ENCODE measurements at regions not wholly inside any gene's neighbourhood (a gene's known extent, or its start where the extent isn't known, plus 50 kb on each side); places are given as distances from the start of the nearest gene placed in this dataset.

GRCh38 chr11:96447208-96448110, 57.6 kb downstream of the JRKL start:
- no peak for DNase-seq
- H3K4me3 Mint-ChIP-seq: no peak overlapping the region
- no peaks in the 10 kb centered on the region for H3K9me3 Mint-ChIP-seq
- no peak overlapping the region for H3K27ac Mint-ChIP-seq
- no peaks in the 10 kb centered on the region for H3K4me1 Mint-ChIP-seq
- H3K27me3 Mint-ChIP-seq: peaks cover 21% of the 10 kb centered on the region
- no peaks in the 10 kb centered on the region for H3K36me3 Mint-ChIP-seq

GRCh38 chr11:96448225-96448624, 58.4 kb downstream of the JRKL start:
- Mint-ChIP-seq H3K4me3 (no peak overlapping the region), H3K27me3 (peaks cover 21% of the 10 kb centered on the region), H3K27ac (no peak overlapping the region), H3K9me3 (no peaks in the 10 kb centered on the region), H3K36me3 (no peaks in the 10 kb centered on the region), H3K4me1 (no peaks in the 10 kb centered on the region)
- DNase-seq: no peak

- no peak overlapping the region for H3K27ac Mint-ChIP-seq
- DNase-seq: no peak
- H3K9me3 Mint-ChIP-seq: no peaks in the 10 kb centered on the region
- H3K4me1 Mint-ChIP-seq: no peaks in the 10 kb centered on the region
- H3K36me3 Mint-ChIP-seq: no peaks in the 10 kb centered on the region
- no peak overlapping the region for H3K4me3 Mint-ChIP-seq
- peaks cover 23% of the 10 kb centered on the region for H3K27me3 Mint-ChIP-seq
Measured at GRCh38 chr11:96456111-96456510, 66.3 kb downstream of the JRKL start.

- no peak overlapping the region for H3K4me3 Mint-ChIP-seq
- H3K27me3 Mint-ChIP-seq: peaks cover 20% of the 10 kb centered on the region
- peaks cover 2% of the 10 kb centered on the region for H3K4me1 Mint-ChIP-seq
- no peaks in the 10 kb centered on the region for H3K9me3 Mint-ChIP-seq
- no peak for DNase-seq
- H3K36me3 Mint-ChIP-seq: no peaks in the 10 kb centered on the region
- H3K27ac Mint-ChIP-seq: no peak overlapping the region
Measured at GRCh38 chr11:96459751-96460150, 69.9 kb downstream of the JRKL start.

GRCh38 chr11:96461871-96462270, 72.1 kb downstream of the JRKL start:
- Mint-ChIP-seq H3K27me3 (peaks cover 15% of the 10 kb centered on the region), H3K27ac (no peak overlapping the region), H3K4me1 (peaks cover 2% of the 10 kb centered on the region)

GRCh38 chr11:96464700-96465307, 75.0 kb downstream of the JRKL start:
- H3K27me3 Mint-ChIP-seq: peaks cover 5% of the 10 kb centered on the region
- H3K4me3 Mint-ChIP-seq: no peak overlapping the region
- H3K9me3 Mint-ChIP-seq: no peaks in the 10 kb centered on the region
- H3K4me1 Mint-ChIP-seq: peaks cover 2% of the 10 kb centered on the region
- no peaks in the 10 kb centered on the region for H3K36me3 Mint-ChIP-seq
- no peak for DNase-seq
- H3K27ac Mint-ChIP-seq: no peak overlapping the region

More at GRCh38 chr11:96461871-96462270, 72.1 kb downstream of the JRKL start:
- DNase-seq: no peak
- H3K4me3 Mint-ChIP-seq: no peak overlapping the region
- H3K9me3 Mint-ChIP-seq: no peaks in the 10 kb centered on the region
- no peaks in the 10 kb centered on the region for H3K36me3 Mint-ChIP-seq

GRCh38 chr11:96465512-96465911, 75.7 kb downstream of the JRKL start:
- Mint-ChIP-seq H3K4me1 (peaks cover 2% of the 10 kb centered on the region), H3K9me3 (no peaks in the 10 kb centered on the region), H3K36me3 (no peaks in the 10 kb centered on the region), H3K4me3 (no peak overlapping the region), H3K27me3 (peaks cover under 1% of the 10 kb centered on the region), H3K27ac (no peak overlapping the region)
- DNase-seq: no peak

- Mint-ChIP-seq H3K27ac (no peak overlapping the region), H3K9me3 (no peaks in the 10 kb centered on the region), H3K4me3 (no peak overlapping the region), H3K27me3 (no peaks in the 10 kb centered on the region), H3K4me1 (peaks cover 4% of the 10 kb centered on the region), H3K36me3 (no peaks in the 10 kb centered on the region)
- no peak for DNase-seq
Measured at GRCh38 chr11:96466607-96467006, 76.8 kb downstream of the JRKL start.

- no peak overlapping the region for H3K4me3 Mint-ChIP-seq
- H3K27ac Mint-ChIP-seq: no peak overlapping the region
- H3K36me3 Mint-ChIP-seq: no peaks in the 10 kb centered on the region
- H3K27me3 Mint-ChIP-seq: peaks cover 12% of the 10 kb centered on the region
- H3K9me3 Mint-ChIP-seq: peaks cover 9% of the 10 kb centered on the region
- DNase-seq: no peak
- peaks cover 2% of the 10 kb centered on the region for H3K4me1 Mint-ChIP-seq
Measured at GRCh38 chr11:96469776-96470175, 80.0 kb downstream of the JRKL start.

GRCh38 chr11:96470521-96470920, 80.7 kb downstream of the JRKL start:
- H3K27ac Mint-ChIP-seq: no peak overlapping the region
- DNase-seq: no peak
- no peaks in the 10 kb centered on the region for H3K36me3 Mint-ChIP-seq
- no peak overlapping the region for H3K4me3 Mint-ChIP-seq
- peaks cover 18% of the 10 kb centered on the region for H3K27me3 Mint-ChIP-seq
- peaks cover 2% of the 10 kb centered on the region for H3K4me1 Mint-ChIP-seq
- H3K9me3 Mint-ChIP-seq: peaks cover 13% of the 10 kb centered on the region

- Mint-ChIP-seq H3K36me3 (no peaks in the 10 kb centered on the region), H3K4me1 (peaks cover 2% of the 10 kb centered on the region), H3K4me3 (no peak overlapping the region), H3K27ac (no peak overlapping the region), H3K27me3 (peaks cover 18% of the 10 kb centered on the region), H3K9me3 (peaks cover 16% of the 10 kb centered on the region)
- peak; percentile 24 for DNase-seq
Measured at GRCh38 chr11:96472085-96472484, 82.3 kb downstream of the JRKL start.

- DNase-seq: no peak
- peaks cover 2% of the 10 kb centered on the region for H3K4me1 Mint-ChIP-seq
- H3K27me3 Mint-ChIP-seq: peaks cover 18% of the 10 kb centered on the region
- peaks cover 16% of the 10 kb centered on the region for H3K9me3 Mint-ChIP-seq
- H3K36me3 Mint-ChIP-seq: no peaks in the 10 kb centered on the region
- no peak overlapping the region for H3K27ac Mint-ChIP-seq
- H3K4me3 Mint-ChIP-seq: no peak overlapping the region
Measured at GRCh38 chr11:96474263-96474662, 84.5 kb downstream of the JRKL start.

- no peaks in the 10 kb centered on the region for H3K36me3 Mint-ChIP-seq
Measured at GRCh38 chr11:96481204-96481603, 91.4 kb downstream of the JRKL start.

GRCh38 chr11:96481771-96482170, 92.0 kb downstream of the JRKL start:
- no peak for DNase-seq
- Mint-ChIP-seq H3K9me3 (peaks cover under 1% of the 10 kb centered on the region), H3K4me3 (no peak overlapping the region), H3K36me3 (no peaks in the 10 kb centered on the region), H3K4me1 (no peaks in the 10 kb centered on the region), H3K27ac (no peak overlapping the region), H3K27me3 (peaks cover 12% of the 10 kb centered on the region)

More at GRCh38 chr11:96481204-96481603, 91.4 kb downstream of the JRKL start:
- Mint-ChIP-seq H3K4me1 (no peaks in the 10 kb centered on the region), H3K4me3 (no peak overlapping the region), H3K27ac (no peak overlapping the region), H3K9me3 (peaks cover 2% of the 10 kb centered on the region), H3K27me3 (peaks cover 9% of the 10 kb centered on the region)
- DNase-seq: no peak

- Mint-ChIP-seq H3K36me3 (no peaks in the 10 kb centered on the region), H3K27me3 (peaks cover 12% of the 10 kb centered on the region), H3K4me1 (no peaks in the 10 kb centered on the region), H3K27ac (no peak overlapping the region), H3K9me3 (no peaks in the 10 kb centered on the region), H3K4me3 (no peak overlapping the region)
- no peak for DNase-seq
Measured at GRCh38 chr11:96482193-96482592, 92.4 kb downstream of the JRKL start.
